T1000 (cell line): ENCODE measurements at regions not wholly inside any gene's neighbourhood (a gene's known extent, or its start where the extent isn't known, plus 50 kb on each side); places are given as distances from the start of the nearest gene placed in this dataset.

Source experiments
- DNase-seq: peaks from one replicate; lab custom pipeline; 2025; ENCODE audit warnings: mixed read lengths; lab: John Stamatoyannopoulos, UW

DNA sequence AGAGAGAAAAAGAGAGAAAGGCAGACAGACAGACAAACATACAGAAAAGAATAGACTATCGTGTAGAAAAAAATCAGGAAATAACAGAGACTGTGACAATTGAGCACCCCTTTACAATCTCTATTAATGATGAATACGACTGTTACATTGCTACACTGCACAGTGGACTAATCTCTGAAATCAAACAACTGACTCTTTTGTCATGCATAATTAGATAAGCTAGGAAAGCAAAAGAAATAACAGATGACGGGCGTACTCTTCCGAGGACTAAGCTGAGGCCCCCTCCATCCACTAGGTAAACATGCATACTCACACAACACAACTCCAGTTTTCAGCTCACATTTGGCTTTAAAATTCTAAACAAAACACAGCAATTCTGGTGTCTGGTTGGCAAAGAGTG is 267.0 kb downstream of the NOL4 start:
- DNase-seq, result no peak

DNA sequence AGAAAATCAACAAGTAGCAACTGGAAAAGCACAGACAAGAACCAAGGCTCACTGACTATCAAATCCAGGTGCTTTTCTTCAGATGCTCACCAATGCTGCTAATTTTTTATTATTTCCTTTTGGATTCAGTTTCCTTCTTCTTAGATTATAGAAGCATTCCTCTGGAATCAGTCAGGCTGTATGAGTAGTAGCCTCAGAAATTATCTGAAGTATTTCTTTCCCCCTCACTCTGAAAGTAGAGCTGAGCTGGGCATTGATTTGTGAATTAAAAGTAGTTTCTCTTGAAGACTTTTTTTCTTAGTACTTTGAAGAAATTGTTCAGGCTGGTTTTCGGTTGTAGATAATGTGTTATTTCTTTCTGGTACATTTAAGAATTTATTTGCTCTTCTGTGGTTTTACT is 273.7 kb downstream of the NOL4 start:
- DNase-seq, result no peak

DNA sequence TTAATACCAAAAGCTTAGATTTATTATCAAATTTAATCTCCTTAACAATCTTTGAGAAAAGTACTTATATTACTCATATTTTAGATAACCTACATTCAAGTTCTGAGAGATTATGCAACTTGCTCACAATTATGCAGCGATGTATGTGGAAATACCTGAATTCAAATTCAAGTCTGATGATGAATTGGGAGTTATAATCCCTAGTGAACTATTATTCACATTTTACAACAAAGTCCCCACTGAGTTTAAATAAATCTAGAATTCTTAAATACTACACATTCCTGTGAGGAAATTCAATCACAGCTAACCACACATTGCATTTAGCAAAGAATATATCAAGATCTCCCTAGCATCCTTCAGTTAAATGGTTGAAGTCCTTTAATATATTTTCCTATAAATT is 278.4 kb downstream of the NOL4 start:
- no peak for DNase-seq

DNA sequence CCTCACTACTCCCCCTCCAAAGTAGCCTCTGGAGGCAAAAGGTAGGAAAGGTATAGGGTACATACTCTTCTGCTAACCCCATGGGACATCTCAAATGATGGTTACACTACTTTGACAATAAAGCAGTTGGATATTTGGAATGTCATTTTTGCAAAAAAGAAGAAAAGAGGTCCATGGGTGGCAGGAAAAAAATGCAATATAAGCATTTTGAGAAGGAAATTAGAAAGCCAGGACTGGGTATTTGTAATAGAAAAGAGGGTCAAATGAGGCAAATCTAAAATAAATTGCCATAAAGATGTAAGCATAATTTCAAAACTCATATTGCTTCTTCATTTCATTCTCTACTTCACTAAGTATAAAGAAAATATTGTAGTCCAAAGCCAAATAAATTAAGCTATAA is 280.2 kb downstream of the NOL4 start:
- DNase-seq, result no peak

DNA sequence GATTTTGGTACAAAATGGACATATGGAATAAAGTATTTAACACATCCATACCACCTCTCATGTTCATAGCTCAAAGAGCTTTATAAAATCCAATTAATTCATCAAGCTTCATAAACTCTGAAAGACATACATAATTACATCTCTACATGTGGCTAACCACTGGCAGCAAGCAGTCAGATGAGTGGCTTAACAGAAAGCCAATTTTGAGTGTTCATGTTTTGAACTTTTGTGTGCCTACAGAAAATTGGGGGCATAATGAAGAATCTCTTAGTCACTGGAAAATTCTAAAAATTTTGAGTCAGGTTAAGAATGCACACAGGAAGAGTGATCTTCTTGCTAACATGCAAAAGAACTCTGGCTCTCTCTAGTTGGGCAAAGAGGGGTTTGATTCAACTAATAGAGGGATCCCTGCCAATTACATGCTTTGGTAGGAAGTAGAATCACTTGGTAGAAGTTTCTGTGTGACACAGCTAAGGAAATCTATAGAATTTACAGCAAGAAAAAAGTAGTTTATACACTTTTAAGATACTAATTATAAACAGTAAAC is 287.4 kb downstream of the NOL4 start:
- no peak for DNase-seq

DNA sequence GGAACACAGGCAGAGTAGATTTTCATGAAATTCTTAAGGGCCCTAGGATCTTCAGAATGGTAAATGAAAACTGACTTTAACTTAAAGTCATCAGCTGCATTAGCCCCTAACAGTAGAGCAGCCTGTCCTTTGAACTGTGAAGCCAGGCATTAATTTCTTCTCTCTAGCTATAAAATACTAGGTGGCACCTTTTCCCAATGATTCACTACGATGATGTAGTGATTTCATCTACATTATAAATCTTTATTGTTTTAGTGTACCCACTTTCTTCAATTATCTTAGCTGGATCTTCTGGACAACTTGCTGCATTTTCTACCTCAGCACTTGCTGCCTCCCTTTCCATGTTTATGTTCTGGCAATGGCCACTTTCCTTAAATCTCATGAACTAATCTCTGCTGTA is 290.5 kb downstream of the NOL4 start:
- DNase-seq, result no peak

DNA sequence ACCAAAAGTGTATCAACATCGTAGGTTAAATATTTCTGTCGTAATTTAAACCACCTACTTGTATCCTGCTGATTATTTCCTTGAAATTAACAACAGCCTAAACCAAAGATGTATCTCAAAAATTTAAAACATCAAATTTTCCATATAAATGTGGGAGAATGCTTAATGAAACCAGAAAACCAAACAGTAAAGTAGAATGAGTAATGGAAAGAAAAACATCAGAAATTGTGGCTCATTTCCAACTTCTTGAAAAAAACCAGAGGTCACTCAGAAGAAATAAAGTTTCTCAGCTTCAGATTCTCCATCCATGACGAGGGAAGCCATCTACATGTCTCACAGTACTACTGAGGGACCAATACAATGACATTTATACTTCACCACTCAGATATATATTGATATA is 296.5 kb downstream of the NOL4 start:
- DNase-seq, result no peak

DNA sequence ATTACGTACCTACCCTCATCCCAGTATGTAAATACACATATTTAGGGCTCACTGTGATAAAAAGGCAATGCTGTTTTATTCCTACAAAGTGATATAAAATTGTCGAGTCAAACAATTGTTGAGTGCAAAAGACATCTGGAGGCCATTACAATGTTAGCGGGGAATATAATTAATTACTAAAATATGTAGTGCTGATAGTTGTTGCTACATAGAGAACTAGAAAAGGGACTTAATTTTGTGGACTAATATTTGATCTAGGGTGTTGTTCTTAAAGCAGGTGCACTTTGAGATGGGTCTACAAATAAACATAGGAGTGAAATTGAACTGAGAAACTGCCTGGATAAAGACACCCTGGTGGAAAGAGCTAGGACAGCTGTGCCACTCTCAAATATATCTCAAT is 300.1 kb downstream of the NOL4 start:
- no peak for DNase-seq

DNA sequence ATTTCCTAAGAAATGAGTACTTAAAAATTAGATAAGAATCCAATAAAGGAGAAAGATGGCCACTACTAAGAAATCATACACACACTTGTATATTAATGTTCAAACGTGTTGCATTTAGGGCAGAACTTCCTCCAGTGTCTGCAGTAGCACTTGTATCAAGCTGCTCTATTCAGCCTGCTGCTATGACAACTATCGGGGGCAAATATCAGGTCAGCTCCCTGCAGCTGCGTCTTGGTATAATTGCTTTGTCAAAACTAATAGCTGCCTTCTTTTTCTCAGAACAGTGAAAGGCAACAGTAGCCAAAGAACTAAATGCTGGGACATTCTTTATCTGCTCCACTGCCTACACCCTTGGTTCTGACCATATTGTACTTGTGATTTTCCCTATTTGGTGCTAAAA is 300.7 kb downstream of the NOL4 start:
- no peak for DNase-seq

DNA sequence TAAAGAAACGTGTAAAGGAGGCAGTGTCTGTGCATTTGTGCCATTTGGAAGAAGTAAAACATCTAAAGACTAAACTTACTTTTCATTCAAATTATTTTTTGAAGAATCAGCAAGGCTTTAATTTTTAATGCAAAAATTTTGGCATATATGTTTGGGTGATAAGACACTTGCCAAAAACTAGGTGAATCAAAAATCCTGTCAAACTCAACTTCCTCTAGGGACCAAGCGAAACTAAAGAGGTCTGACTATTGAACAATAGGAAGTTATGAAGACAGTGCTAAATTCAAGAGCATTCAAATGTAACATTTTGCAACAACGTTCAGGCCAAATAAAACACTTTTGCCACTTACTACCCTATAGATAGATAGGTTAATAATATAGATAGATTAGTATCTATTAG is 306.1 kb downstream of the NOL4 start:
- DNase-seq, result no peak

DNA sequence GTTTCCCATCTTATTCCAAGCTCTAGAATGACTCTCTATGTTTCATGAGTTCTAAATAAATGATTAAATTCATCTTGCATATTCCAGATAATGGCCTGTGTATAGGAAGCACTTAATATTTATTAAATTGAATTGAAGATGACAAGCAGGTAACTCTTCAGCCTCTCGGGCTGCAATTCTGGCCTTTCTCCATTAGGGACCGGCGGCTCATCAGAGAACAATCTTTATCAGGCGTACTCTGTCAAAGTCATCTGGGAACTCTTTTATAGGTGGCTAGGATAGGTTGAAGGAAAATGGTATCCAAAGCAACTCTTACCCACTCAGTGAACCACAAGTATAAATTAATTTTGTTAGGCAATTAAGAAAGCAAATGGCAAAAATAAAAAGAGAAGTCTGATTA is 308.5 kb downstream of the NOL4 start:
- no peak for DNase-seq

DNA sequence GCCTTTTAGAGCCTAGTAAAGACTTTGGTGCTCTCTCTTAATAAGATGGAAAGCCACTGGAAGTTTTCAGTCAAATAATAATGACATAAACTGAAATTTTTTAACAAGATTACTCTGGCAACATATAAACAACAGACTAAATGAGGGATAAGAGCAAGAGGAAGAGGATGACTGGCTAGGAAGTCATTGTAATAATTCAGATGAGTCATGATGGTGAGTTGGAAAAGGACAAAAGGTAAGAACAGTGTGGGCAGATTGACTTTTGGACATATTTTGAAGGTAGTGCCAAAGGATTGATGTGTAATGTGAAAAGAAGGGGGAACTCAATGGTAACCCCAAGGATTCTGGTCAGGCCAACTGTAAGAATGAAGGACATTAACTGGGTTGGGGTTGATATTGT is 310.3 kb downstream of the NOL4 start:
- DNase-seq, result peak; percentile 2

DNA sequence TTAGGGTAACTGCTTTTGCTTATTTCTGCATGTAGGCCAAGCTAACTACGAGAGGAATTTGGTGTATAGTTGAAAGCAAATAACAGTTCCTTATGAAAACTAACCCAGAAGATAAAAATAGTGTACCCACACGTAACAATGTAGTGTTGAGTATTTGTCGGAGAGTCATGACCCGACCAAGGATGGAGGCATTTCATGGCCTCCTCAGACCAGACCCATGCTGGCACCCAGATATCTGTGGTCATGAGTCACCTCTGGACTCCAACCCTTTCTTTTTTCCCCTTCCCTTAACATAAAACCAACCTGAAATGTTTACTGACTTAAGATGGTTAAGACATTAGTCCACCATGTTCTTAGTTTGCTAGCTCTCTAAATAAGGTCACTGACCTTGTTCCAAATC is 318.7 kb downstream of the NOL4 start:
- DNase-seq, result no peak

DNA sequence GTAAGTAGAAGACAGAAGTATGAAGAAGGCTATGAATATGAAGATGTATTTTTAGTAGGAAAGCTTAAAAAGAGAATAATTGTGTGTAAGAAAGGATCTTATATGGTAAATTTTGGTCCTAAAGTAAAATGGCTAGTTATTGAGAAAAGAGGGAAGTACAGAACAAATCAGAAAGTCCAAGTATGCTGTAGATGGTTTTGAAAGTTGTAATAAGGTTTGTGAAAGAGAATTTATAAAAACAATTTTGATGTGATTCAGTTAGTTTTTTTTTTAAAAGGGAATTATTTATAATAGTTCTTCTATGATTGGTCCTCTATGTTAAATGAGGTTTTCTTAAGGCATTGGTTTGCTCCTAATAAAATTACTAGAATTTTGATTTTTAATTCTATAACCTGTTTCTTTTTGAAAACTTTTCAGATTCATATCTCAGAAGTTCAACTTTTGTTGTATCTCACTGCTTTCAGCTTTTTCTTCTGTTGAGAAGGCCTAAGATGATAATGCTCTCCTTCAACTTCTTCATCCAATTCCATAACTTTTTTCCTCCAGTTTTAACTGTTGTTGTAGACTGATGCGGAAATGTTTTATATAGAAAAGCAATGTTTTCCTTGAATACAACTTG is 322.7 kb downstream of the NOL4 start:
- DNase-seq, result no peak

DNA sequence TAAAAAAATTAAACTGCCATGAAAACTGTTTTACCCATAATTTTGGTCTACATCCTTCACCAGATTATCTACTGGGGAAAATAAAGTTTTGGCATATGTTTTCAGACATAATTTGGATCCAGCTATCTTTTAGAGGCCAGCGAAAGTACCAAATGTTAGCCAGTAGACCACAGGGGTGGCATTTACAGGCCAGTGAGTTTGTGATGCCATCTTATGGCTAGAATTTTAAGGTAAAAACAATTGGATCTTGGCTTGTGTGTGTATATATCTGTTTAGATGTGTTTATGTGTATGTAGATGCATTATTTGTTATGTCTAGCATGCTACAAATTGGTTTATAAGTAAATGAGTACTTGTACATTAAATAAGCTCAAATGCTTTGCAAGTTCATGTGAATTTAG is 322.6 kb downstream of the ASXL3 start:
- DNase-seq, result no peak

DNA sequence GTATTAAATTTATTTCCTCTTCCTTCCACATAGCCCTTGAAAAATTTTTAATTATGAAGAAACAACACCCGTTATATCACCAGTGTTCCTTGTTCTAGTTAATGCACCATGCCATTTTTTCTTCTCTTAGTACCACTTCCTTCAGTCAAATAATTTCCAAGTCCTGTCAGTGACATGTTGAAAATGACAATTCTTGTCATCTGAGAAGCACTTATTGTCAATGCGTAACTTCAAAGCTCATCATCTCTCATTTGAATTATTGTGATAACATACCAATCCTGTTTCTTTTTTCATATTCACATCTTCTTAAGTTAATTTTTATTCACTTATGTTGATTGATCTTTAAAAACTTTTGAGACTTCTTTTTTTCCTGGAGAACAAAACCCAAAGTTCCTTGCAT is 320.4 kb downstream of the ASXL3 start:
- DNase-seq, result no peak

DNA sequence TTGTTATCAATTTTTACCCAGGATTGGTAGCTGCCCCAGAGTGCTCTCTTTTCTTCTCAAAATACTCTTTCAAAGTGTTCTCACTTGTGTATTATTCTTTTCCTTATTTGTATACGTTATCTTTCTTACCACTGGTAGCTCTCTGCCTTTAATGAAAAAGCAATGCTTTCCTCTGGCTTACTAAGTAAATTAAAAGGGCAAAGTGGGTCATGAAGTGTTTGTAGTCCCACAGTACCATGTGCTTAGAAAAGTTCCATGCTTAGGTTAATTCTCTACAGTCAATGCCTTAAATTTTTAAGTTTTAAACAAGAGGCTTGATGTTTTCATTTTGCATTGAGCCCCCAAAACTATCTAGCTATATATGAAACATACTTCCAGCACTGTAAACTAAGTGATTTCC is 300.2 kb downstream of the ASXL3 start:
- DNase-seq, result no peak

DNA sequence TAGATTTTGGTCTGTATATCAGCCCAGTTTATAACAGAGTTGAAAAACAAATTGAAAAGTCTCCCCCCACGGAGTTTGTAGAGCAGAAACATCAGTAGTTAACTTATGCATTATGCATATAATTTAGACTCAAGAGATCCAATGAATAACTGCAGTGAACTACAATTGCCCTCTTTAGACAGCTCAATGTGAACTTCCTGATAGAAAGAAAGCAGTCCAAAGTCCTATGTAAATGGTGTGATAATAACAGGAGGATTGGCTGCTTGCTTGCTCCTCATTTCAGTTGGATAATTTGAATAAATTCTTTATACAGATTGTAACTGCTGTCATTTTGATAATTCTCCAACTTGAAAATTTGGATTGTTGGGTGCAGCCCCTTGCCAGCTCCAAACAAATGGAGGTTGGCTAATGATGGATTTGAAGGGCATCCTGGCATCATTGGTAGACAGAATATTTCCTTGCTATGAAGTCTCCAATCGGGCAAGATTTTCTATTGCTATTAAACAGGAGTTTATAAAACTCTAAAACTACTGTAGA is 297.1 kb downstream of the ASXL3 start:
- DNase-seq, result no peak

DNA sequence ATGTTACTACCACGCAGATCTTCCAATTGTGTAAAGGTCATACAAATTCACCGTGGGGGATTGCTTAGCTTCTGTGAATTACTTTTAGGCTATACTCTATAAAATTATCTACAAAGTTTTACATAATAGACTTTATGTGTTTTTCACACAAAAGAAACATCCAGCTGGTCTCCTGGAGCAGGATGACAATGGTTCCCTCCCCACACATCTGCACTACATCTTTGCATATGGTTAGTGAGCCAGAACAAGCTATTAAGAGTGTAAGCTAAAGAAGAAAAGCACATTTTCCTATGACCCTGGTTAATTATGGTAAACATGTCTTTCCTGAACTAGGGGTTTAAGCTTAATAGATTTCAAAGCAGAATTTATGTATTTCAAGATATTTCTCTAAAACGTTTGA is 295.1 kb downstream of the ASXL3 start:
- no peak for DNase-seq

DNA sequence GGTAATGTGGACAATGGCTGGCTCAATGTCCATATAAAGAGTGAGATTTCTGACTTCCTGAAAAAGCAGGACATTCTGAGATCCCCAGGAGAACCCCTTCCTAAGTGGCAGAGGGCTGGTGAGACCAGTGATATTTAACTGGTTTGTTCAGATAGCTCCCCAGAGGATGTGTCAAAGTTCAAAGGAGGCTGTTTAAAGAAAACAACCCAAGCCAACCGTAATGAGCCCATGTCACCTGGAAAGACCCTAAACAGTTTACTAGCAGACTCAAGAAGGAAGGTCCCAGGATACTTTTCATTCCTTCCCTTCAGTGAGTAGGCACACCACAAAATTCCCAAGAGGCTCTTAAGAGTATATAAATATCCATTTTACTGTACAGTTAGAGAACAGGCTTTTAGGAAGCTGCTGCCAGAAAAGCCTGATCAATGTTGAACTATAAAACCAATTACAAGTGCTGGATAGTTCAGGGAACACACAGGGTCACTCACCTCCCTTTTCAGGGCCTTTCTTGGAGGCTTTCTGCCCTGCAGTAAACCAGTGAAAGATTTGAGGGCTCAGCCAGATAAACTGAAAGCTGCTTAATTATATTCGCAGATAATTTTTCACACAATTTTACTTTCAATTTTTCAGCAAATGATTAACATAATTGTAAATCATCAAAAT is 293.5 kb downstream of the ASXL3 start:
- peak; percentile 1 for DNase-seq

DNA sequence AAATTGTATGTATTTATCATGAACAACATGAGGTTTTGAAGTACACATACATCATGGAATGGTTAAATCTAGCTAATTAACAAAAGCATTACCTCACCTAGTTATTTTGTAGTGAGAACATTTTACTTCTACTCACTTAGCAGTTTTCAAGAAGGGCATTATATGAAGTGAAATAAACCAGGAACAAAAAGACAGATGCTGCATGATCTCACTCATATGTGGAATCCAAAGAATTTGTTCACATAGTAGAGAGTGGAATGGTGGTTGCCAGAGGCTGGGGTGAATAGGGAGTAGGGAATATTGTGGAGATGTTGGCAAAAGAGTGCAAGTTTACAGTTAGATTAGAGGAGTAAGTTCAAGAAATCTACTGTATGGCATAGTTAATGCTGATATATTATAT is 292.0 kb downstream of the ASXL3 start:
- no peak for DNase-seq

DNA sequence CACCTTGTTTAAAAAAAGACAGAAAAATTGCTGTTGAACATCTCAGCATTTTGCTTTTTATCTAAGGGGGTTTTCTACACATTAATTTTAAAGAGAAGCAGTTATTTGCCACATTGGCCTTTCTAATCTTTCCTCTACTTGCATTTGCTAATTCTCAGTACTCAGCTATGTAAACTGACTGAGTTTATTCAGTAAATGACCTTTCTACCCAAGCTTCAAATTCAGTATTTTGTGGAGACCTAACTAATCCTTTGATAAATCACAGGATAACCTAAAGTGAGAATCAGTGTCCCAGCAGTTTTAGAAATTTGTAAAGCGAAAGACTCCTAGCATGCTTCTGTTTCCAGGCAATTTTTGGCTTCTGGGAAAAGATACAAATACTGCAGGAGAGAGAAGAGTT is 288.4 kb downstream of the ASXL3 start:
- DNase-seq, result no peak

DNA sequence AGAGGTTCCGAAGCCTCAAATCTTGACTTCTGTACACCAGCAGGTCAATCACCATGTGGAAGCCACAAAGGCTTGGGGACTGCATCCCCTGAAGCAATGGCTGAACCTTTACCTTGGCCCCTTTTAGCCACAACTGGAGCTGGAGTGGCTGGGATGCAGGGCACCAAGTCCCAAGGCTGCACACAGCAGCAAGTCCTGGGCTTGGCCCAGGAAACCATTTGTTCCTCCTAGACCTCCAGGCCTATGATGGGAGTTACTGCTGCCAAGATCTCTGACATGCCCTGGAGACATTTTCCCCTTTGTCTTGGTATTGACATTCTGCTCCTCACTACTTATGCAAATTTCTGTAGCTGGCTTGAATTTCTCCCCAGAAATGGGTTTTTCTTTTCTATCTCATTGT is 285.9 kb downstream of the ASXL3 start:
- no peak for DNase-seq

DNA sequence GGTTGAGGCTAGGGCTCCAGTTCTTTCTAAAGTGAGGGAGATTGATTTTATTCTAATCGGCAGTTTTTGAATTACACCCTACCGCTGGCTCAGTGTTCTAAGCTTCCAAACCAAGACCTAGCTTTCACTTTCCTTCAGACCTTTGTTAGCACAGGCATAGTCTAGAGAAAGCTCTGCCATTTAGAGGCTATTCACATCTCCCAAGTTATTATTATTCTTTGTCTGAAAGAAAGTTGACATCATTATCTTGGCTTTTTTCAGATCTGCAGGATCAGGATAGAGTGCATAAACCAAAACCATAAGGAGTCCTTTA is 276.8 kb downstream of the ASXL3 start:
- no peak for DNase-seq
